HG03025 (cell line): ENCODE measurements at regions not wholly inside any gene's neighbourhood (a gene's known extent, or its start where the extent isn't known, plus 50 kb on each side); places are given as distances from the start of the nearest gene placed in this dataset.

ENCODE experiments used
- ATAC-seq: cut with Tn5 transposase; IDR thresholded peaks from one replicate; pipeline ENCODE4 v1.9.1; 2021; ENCODE audit warnings: mild to moderate bottlenecking, moderate library complexity; ENCODE audit not compliant: unreplicated experiment, low FRiP score

- ATAC-seq, result no peak
Observed at GRCh38 chr5:96081276-96081858, 119.7 kb upstream of the ELL2 start.

- no peak for ATAC-seq
Observed at GRCh38 chr5:96080557-96080956, 118.9 kb upstream of the ELL2 start.

- no peak for ATAC-seq
Observed at GRCh38 chr5:96079962-96080361, 118.3 kb upstream of the ELL2 start.

- ATAC-seq, result no peak
Observed at GRCh38 chr5:96079075-96079474, 117.4 kb upstream of the ELL2 start.

- ATAC-seq, result no peak
Observed at GRCh38 chr5:96076451-96076850, 114.8 kb upstream of the ELL2 start.

- ATAC-seq, result no peak
Observed at GRCh38 chr5:96075579-96076289, 114.1 kb upstream of the ELL2 start.

- ATAC-seq, result no peak
Observed at GRCh38 chr5:96074870-96075269, 113.2 kb upstream of the ELL2 start.

GRCh38 chr5:96074460-96074859 lies 112.8 kb upstream of the ELL2 start:
- no peak for ATAC-seq

- ATAC-seq, result no peak
Observed at GRCh38 chr5:96072791-96073165, 111.1 kb upstream of the ELL2 start.

GRCh38 chr5:96072138-96072790 lies 110.6 kb upstream of the ELL2 start:
- ATAC-seq, result no peak

- ATAC-seq, result no peak
Observed at GRCh38 chr5:96070622-96071225, 109.1 kb upstream of the ELL2 start.

- no peak for ATAC-seq
Observed at GRCh38 chr5:96067894-96068614, 106.4 kb upstream of the ELL2 start.

GRCh38 chr5:96067251-96067650 lies 105.6 kb upstream of the ELL2 start:
- ATAC-seq, result no peak

GRCh38 chr5:96066386-96066719 lies 104.7 kb upstream of the ELL2 start:
- ATAC-seq, result no peak

- no peak for ATAC-seq
Observed at GRCh38 chr5:96065685-96066385, 104.2 kb upstream of the ELL2 start.

- no peak for ATAC-seq
Observed at GRCh38 chr5:96064877-96065276, 103.2 kb upstream of the ELL2 start.

- no peak for ATAC-seq
Observed at GRCh38 chr5:96062836-96063235, 101.2 kb upstream of the ELL2 start.

GRCh38 chr5:96058084-96058483 lies 96.4 kb upstream of the ELL2 start:
- no peak for ATAC-seq

- no peak for ATAC-seq
Observed at GRCh38 chr5:96054311-96055030, 92.8 kb upstream of the ELL2 start.
